OCI-LY1 (cell line): ENCODE measurements at regions not wholly inside any gene's neighbourhood (a gene's known extent, or its start where the extent isn't known, plus 50 kb on each side); places are given as distances from the start of the nearest gene placed in this dataset.

Source experiments
- EZH2 ChIP-seq: fragments of 200-600 bp; sonication (generic), shearing (Covaris generic); IDR thresholded peaks from 2 replicates; pipeline ENCODE4 v1.8.0; 2017; ENCODE audit warnings: borderline replicate concordance, mixed run types, mild to moderate bottlenecking, antibody characterized with exemption, low read length, moderate library complexity, mixed read lengths
- TF ChIP-seq, protein P1 (sequence below): fragments of 200-600 bp; sonication (generic), shearing (Covaris generic); IDR thresholded peaks from 2 replicates; pipeline ENCODE4 v1.5.1; 2017; ENCODE audit warnings: mild to moderate bottlenecking, antibody characterized with exemption, low read length, moderate library complexity, mixed read lengths

GRCh38 chr2:12363138-12363537 is 353.6 kb upstream of the TRIB2 start:
- TF ChIP-seq, protein P1, sequence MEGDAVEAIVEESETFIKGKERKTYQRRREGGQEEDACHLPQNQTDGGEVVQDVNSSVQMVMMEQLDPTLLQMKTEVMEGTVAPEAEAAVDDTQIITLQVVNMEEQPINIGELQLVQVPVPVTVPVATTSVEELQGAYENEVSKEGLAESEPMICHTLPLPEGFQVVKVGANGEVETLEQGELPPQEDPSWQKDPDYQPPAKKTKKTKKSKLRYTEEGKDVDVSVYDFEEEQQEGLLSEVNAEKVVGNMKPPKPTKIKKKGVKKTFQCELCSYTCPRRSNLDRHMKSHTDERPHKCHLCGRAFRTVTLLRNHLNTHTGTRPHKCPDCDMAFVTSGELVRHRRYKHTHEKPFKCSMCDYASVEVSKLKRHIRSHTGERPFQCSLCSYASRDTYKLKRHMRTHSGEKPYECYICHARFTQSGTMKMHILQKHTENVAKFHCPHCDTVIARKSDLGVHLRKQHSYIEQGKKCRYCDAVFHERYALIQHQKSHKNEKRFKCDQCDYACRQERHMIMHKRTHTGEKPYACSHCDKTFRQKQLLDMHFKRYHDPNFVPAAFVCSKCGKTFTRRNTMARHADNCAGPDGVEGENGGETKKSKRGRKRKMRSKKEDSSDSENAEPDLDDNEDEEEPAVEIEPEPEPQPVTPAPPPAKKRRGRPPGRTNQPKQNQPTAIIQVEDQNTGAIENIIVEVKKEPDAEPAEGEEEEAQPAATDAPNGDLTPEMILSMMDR, result no peak
- no peak for TF ChIP-seq EZH2
